Breast epithelium (tissue), 3 donors: ENCODE measurements at regions not wholly inside any gene's neighbourhood (a gene's known extent, or its start where the extent isn't known, plus 50 kb on each side); places are given as distances from the start of the nearest gene placed in this dataset.

Source experiments
- POLR2A ChIP-seq: fragments of 450-650 bp; IDR thresholded peaks from one replicate; pipeline ENCODE4 v1.6.1; 2016; ENCODE audit warnings: antibody characterized with exemption, mild to moderate bottlenecking, moderate library complexity
- TF ChIP-seq, protein P1 (sequence below), 3 donors: fragments of 450-650 bp; IDR thresholded peaks; one replicate each; pipeline ENCODE4 v1.5.1; 2016 to 2017; ENCODE audit warnings: antibody characterized with exemption in 3 of 3, mild to moderate bottlenecking in 3 of 3, moderate library complexity in 3 of 3

DNA sequence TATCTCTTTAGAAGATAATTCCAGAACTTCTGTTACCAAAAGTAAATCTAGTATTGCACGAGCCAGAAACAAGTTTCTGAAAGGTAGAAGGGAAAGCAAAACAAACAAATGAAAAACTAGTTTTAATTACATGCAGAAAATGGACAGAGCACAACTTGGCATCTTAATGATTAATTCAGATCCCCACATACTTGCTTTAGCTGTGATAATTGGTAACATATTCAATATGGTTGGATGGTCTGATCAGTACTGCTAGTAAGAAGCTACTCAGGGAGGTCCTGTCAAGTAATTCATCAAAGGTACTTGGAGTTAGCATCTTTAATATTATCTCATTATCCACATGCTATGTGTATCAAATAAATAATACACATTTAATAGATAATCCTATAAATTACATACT is 204.3 kb downstream of the TRAM1L1 start:
- TF ChIP-seq POLR2A: no peak
- TF ChIP-seq, protein P1, sequence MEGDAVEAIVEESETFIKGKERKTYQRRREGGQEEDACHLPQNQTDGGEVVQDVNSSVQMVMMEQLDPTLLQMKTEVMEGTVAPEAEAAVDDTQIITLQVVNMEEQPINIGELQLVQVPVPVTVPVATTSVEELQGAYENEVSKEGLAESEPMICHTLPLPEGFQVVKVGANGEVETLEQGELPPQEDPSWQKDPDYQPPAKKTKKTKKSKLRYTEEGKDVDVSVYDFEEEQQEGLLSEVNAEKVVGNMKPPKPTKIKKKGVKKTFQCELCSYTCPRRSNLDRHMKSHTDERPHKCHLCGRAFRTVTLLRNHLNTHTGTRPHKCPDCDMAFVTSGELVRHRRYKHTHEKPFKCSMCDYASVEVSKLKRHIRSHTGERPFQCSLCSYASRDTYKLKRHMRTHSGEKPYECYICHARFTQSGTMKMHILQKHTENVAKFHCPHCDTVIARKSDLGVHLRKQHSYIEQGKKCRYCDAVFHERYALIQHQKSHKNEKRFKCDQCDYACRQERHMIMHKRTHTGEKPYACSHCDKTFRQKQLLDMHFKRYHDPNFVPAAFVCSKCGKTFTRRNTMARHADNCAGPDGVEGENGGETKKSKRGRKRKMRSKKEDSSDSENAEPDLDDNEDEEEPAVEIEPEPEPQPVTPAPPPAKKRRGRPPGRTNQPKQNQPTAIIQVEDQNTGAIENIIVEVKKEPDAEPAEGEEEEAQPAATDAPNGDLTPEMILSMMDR (IDR thresholded peaks at IDR 0.05): no peak
